Mesenchymal stem cell (in vitro differentiated cells and primary cell): ENCODE measurements at regions not wholly inside any gene's neighbourhood (a gene's known extent, or its start where the extent isn't known, plus 50 kb on each side); places are given as distances from the start of the nearest gene placed in this dataset.

Source experiments
- DNase-seq: peaks from one replicate; pipeline ENCODE4 v3.0.0-alpha.2; 2013
- H2AFZ ChIP-seq: one replicate; pipeline ENCODE4 v1.6.1; 2013; ENCODE audit warnings: low read depth, mild to moderate bottlenecking, control low read depth, inconsistent platforms, low read length, moderate library complexity
- H2AK5ac ChIP-seq: 2 replicates; pipeline ENCODE4 v1.6.1; 2013; ENCODE audit warnings: low read length, moderate library complexity, mild to moderate bottlenecking, inconsistent platforms; ENCODE audit not compliant: severe bottlenecking
- H2BK120ac ChIP-seq: one replicate; pipeline ENCODE4 v1.6.1; 2013; ENCODE audit warnings: low read depth, mild to moderate bottlenecking, inconsistent platforms, low read length, moderate library complexity
- H2BK12ac ChIP-seq, 2 experiments: one replicate each; pipeline ENCODE4 v1.6.1; 2013; ENCODE audit warnings: inconsistent platforms in 2 of 2, low read length in 2 of 2, mild to moderate bottlenecking in 2 of 2, moderate library complexity in 2 of 2, control low read depth in 1 of 2
- H2BK15ac ChIP-seq: one replicate; pipeline ENCODE4 v1.6.1; 2013; ENCODE audit warnings: mild to moderate bottlenecking, low read depth, inconsistent platforms; ENCODE audit not compliant: poor library complexity, severe bottlenecking
- H2BK5ac ChIP-seq: 2 replicates; pipeline ENCODE4 v1.6.1; 2013; ENCODE audit warnings: low read depth, mild to moderate bottlenecking, low read length, control low read depth, inconsistent platforms; ENCODE audit not compliant: poor library complexity, severe bottlenecking
- H3K14ac ChIP-seq, 2 experiments: one replicate each; pipeline ENCODE4 v1.6.1; 2013; ENCODE audit warnings: inconsistent platforms in 2 of 2, low read length in 2 of 2, control low read depth in 1 of 2, mild to moderate bottlenecking in 1 of 2, moderate library complexity in 1 of 2
- H3K18ac ChIP-seq, 2 experiments: one replicate each; pipeline ENCODE4 v1.6.1; 2013; ENCODE audit warnings: inconsistent platforms in 2 of 2, low read length in 2 of 2, control low read depth in 1 of 2, low read depth in 1 of 2, mild to moderate bottlenecking in 1 of 2
- H3K23ac ChIP-seq, 2 experiments: one replicate each; pipeline ENCODE4 v1.6.1; 2013; ENCODE audit warnings: inconsistent platforms in 2 of 2, low read length in 2 of 2, mild to moderate bottlenecking in 2 of 2, moderate library complexity in 2 of 2, control low read depth in 1 of 2
- H3K27ac ChIP-seq: 2 replicates; pipeline ENCODE4 v1.5.1; 2013; ENCODE audit warnings: mild to moderate bottlenecking, moderate library complexity, low read length, control low read depth, inconsistent platforms; ENCODE audit not compliant: poor library complexity, severe bottlenecking
- H3K27me3 ChIP-seq, 2 experiments: 2 replicates each; pipeline versions ENCODE4 v1.6.1 to v1.7.0; 2013; ENCODE audit warnings: low read length in 2 of 2, mild to moderate bottlenecking in 2 of 2, moderate library complexity in 2 of 2, control low read depth in 1 of 2, inconsistent platforms in 1 of 2; ENCODE audit not compliant: control insufficient read depth in 1 of 2, insufficient read depth in 1 of 2
- H3K36me3 ChIP-seq, 2 experiments: 2 replicates each; pipeline versions ENCODE4 v1.6.1 to v1.7.0; 2013; ENCODE audit warnings: low read length in 2 of 2, control low read depth in 1 of 2, inconsistent platforms in 1 of 2, low read depth in 1 of 2, mild to moderate bottlenecking in 1 of 2; ENCODE audit not compliant: insufficient read depth in 2 of 2, control insufficient read depth in 1 of 2
- H3K4ac ChIP-seq, 2 experiments: one replicate each; pipeline ENCODE4 v1.6.1; 2013; ENCODE audit warnings: inconsistent platforms in 2 of 2, low read length in 2 of 2, mild to moderate bottlenecking in 2 of 2, moderate library complexity in 2 of 2, control low read depth in 1 of 2, low read depth in 1 of 2
- H3K4me1 ChIP-seq: 2 replicates; pipeline ENCODE4 v1.6.1; 2013; ENCODE audit warnings: low read depth, low read length, control low read depth; ENCODE audit not compliant: control insufficient read depth, insufficient read depth
- H3K4me2 ChIP-seq: 2 replicates; pipeline ENCODE4 v1.6.1; 2013; ENCODE audit warnings: low read length, mild to moderate bottlenecking, inconsistent platforms; ENCODE audit not compliant: poor library complexity, severe bottlenecking
- H3K4me3 ChIP-seq, 2 experiments: 2 replicates each; pipeline versions ENCODE4 v1.5.1 to v1.7.0; 2013; ENCODE audit warnings: low read length in 2 of 2, mild to moderate bottlenecking in 2 of 2, control low read depth in 1 of 2, low read depth in 1 of 2; ENCODE audit not compliant: insufficient read depth in 1 of 2
- H3K79me1 ChIP-seq: replicated peaks from 2 replicates; pipeline ENCODE4 v1.6.1; 2013; ENCODE audit warnings: mild to moderate bottlenecking, control low read depth, low read length, inconsistent platforms; ENCODE audit not compliant: poor library complexity, severe bottlenecking
- H3K9ac ChIP-seq: 2 replicates; pipeline ENCODE4 v1.7.0; 2013; ENCODE audit warnings: mild to moderate bottlenecking, low read length, moderate library complexity
- H3K9me3 ChIP-seq: 2 replicates; pipeline ENCODE4 v1.7.0; 2013; ENCODE audit warnings: mild to moderate bottlenecking, low read length; ENCODE audit not compliant: control insufficient read depth
- H4K8ac ChIP-seq: one replicate; pipeline ENCODE4 v1.6.1; 2013; ENCODE audit warnings: inconsistent platforms, mild to moderate bottlenecking, low read length, moderate library complexity
- H4K91ac ChIP-seq: one replicate; pipeline ENCODE4 v1.6.1; 2013; ENCODE audit warnings: mild to moderate bottlenecking, low read length, inconsistent platforms
- WGBS: methylation state at CpG from one replicate; pipeline ENCODE4 v1.1.7; 2013; ENCODE audit warnings: mixed read lengths; 5-methylcytosine and 5-hydroxymethylcytosine counted together

DNA sequence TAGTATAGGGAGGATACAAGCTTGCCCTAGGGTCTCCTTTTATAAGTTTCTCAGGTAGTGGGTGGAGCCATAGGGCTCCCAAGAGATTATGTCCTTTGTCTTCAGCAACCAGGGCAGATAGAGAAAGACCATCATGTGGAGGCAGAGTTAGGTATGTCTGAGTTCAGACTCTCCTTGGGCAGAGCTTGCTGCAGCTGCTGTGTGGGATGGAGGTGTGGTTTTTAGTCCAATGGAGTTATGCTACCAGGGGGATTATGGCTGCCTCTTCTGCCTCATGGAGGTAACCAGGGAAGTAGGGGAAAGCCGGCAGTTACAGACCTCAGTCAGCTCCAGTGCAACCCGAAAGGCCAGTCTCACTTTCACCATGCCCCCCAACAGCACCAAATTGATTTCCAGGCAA, 220.5 kb downstream of the NECTIN3 start:
- H4K8ac ChIP-seq, result no peak overlapping the region
- H3K79me1 ChIP-seq, result no peaks in the 10 kb centered on the region
- no peak overlapping the region for H2BK15ac ChIP-seq
- no peak overlapping the region for H3K9ac ChIP-seq
- H2AK5ac ChIP-seq, result no peak overlapping the region
- no peak overlapping the region for H2BK12ac ChIP-seq
- no peak overlapping the region for H3K23ac ChIP-seq
- no peaks in the 10 kb centered on the region for H3K9me3 ChIP-seq
- no peak overlapping the region for H3K4me3 ChIP-seq
- H3K27ac ChIP-seq, result no peak overlapping the region
- no peak overlapping the region for H2BK5ac ChIP-seq
- no peaks in the 10 kb centered on the region for H3K27me3 ChIP-seq
- H3K18ac ChIP-seq, result no peak overlapping the region
- no peak for DNase-seq
- H2AFZ ChIP-seq, result no peak overlapping the region
- no peaks in the 10 kb centered on the region for H3K36me3 ChIP-seq
- no peak overlapping the region for H3K4me2 ChIP-seq
- H3K4me1 ChIP-seq, result no peaks in the 10 kb centered on the region
- H3K4ac ChIP-seq, result no peak overlapping the region
- no peak overlapping the region for H4K91ac ChIP-seq
- no peak overlapping the region for H2BK120ac ChIP-seq
- H3K14ac ChIP-seq, result no peak overlapping the region
- 88% methylated on average over 2 of the region's 2 CpGs for WGBS

DNA sequence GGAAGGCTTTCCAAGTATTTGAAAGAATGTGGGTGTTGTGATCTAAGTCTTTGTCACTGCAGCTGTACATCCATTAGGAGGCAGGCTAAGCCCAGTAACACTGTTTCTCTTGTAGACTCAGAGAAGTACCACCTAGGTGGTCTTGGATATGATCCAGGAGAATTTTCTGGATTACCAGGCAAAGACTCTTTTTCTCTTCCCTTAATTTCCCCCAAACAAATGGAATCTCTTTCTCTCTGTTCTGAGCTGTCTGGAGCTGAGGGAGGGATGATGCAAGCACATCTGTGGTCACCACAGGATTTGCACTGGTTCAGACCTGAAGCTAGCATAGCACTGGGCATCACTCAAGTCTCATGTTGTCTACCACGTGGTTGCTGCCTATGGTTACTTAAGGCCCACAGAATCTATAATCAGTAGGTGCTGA, 227.6 kb downstream of the NECTIN3 start:
- Histone ChIP-seq H3K23ac (no peak overlapping the region), H3K9me3 (no peaks in the 10 kb centered on the region), H3K79me1 (no peaks in the 10 kb centered on the region), H3K27me3 (no peaks in the 10 kb centered on the region), H3K9ac (no peak overlapping the region), H2BK15ac (no peak overlapping the region), H3K4ac (no peak overlapping the region), H4K91ac (no peak overlapping the region), H4K8ac (no peak overlapping the region), H3K4me3 (no peak overlapping the region), H2AK5ac (no peak overlapping the region), H2BK120ac (no peak overlapping the region), H2BK5ac (no peak overlapping the region), H3K4me1 (no peaks in the 10 kb centered on the region), H3K27ac (no peak overlapping the region), H3K4me2 (no peak overlapping the region), H3K18ac (no peak overlapping the region), H3K14ac (no peak overlapping the region), H2AFZ (no peak overlapping the region), H3K36me3 (no peaks in the 10 kb centered on the region), H2BK12ac (no peak overlapping the region)
- no peak for DNase-seq
- WGBS, result 81% methylated on average over 1 of the region's 1 CpG

DNA sequence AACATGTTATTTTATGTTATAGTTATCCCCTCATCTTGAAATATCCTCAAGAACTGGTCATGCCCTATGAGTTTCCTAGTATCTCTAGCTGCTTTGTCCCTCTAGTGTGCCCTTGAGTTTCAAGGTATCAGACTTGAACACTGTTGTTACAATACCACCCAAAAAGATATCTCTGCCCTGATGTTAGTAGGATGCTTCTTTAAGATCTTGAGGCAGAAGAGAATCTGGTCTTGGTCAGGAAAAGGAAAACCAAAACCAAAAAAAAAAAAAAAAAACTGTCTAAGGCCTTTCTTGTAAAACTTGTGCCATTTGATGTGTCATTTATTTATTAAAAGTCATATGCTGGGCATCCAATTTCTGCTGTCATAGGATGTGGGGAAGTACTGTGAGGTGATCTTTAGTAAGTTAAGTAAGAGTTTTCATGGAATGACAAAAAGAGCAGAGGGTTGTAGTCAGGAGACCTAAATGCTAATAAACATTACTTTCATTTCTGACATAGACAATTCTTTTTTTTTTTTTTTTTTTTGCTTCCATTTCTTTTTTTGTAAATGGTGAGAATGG, 229.7 kb downstream of the NECTIN3 start:
- Histone ChIP-seq H3K79me1 (no peaks in the 10 kb centered on the region), H4K91ac (no peak overlapping the region), H3K23ac (no peak overlapping the region), H3K4ac (no peak overlapping the region), H2BK15ac (no peak overlapping the region), H3K27me3 (no peaks in the 10 kb centered on the region), H2AFZ (no peak overlapping the region), H4K8ac (no peak overlapping the region), H2BK12ac (no peak overlapping the region), H3K4me1 (no peaks in the 10 kb centered on the region), H3K27ac (no peak overlapping the region), H3K14ac (no peak overlapping the region), H2BK5ac (no peak overlapping the region), H3K4me2 (no peak overlapping the region), H3K4me3 (no peak overlapping the region), H3K9me3 (no peaks in the 10 kb centered on the region), H2AK5ac (no peak overlapping the region), H2BK120ac (no peak overlapping the region), H3K9ac (no peak overlapping the region), H3K36me3 (no peaks in the 10 kb centered on the region), H3K18ac (no peak overlapping the region)
- DNase-seq, result no peak

DNA sequence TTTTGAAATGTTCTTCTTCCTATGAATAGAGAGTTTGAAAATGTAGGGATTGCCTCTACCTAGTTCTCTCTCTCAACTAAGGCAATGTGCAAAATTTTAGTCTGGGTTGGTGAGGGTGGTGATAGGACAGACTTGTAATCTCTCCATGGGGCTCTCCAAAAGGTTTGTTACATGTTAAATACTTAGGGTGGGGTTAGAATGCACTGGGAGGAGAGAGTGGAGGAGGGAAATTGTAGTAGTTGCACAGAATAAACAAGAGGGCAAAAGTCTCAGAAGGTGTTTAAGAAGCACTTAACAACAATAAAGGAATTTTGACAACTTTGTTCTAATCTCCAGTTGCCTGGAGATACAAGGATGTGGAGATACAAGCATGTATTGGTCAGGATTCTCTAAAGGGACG, 230.4 kb downstream of the NECTIN3 start:
- Histone ChIP-seq H4K91ac (no peak overlapping the region), H3K9me3 (no peaks in the 10 kb centered on the region), H3K36me3 (no peaks in the 10 kb centered on the region), H2BK15ac (no peak overlapping the region), H3K4ac (no peak overlapping the region), H3K9ac (no peak overlapping the region), H2AFZ (no peak overlapping the region), H3K4me1 (no peaks in the 10 kb centered on the region), H2BK5ac (no peak overlapping the region), H2AK5ac (no peak overlapping the region), H4K8ac (no peak overlapping the region), H2BK120ac (no peak overlapping the region), H3K27me3 (no peaks in the 10 kb centered on the region), H3K18ac (no peak overlapping the region), H3K79me1 (no peaks in the 10 kb centered on the region), H3K27ac (no peak overlapping the region), H3K4me2 (no peak overlapping the region), H3K23ac (no peak overlapping the region), H3K4me3 (no peak overlapping the region), H3K14ac (no peak overlapping the region), H2BK12ac (no peak overlapping the region)
- WGBS, result 85% methylated on average over 1 of the region's 1 CpG
- no peak for DNase-seq
